ENCODE measurements at regions not wholly inside any gene's neighbourhood (a gene's known extent, or its start where the extent isn't known, plus 50 kb on each side); places are given as distances from the start of the nearest gene placed in this dataset.

GRCh38 chr5:82924226-82925060 lies 152.8 kb downstream of the TMEM167A start:
- DNase-seq (ENCODE audit: insufficient read length, low spot score) (no peak), FAIRE-seq (no peak)
- no peak for TF ChIP-seq CTCF (IDR thresholded peaks at IDR 0.05; ENCODE audit: insufficient read depth, missing control alignments)

GRCh38 chr5:82922086-82922734 lies 155.0 kb downstream of the TMEM167A start:
- FAIRE-seq: no peak
- DNase-seq (ENCODE audit: insufficient read length, low spot score): no peak
- no peak for TF ChIP-seq CTCF (IDR thresholded peaks at IDR 0.05; ENCODE audit: insufficient read depth, missing control alignments)

GRCh38 chr5:82918311-82919031 lies 158.7 kb downstream of the TMEM167A start:
- no peak for FAIRE-seq
- DNase-seq (ENCODE audit: insufficient read length, low spot score): no peak
- TF ChIP-seq CTCF (IDR thresholded peaks at IDR 0.05; ENCODE audit: insufficient read depth, missing control alignments): no peak

GRCh38 chr5:82917584-82917983 lies 159.6 kb downstream of the TMEM167A start:
- no peak for TF ChIP-seq CTCF (IDR thresholded peaks at IDR 0.05; ENCODE audit: insufficient read depth, missing control alignments)
- FAIRE-seq (no peak), DNase-seq (ENCODE audit: insufficient read length, low spot score) (no peak)

- no peak for DNase-seq (ENCODE audit: insufficient read length, low spot score)
- no peak for TF ChIP-seq CTCF (IDR thresholded peaks at IDR 0.05; ENCODE audit: insufficient read depth, missing control alignments)
- FAIRE-seq: no peak
Observed at GRCh38 chr5:82913971-82914370, 163.2 kb downstream of the TMEM167A start.

GRCh38 chr5:82912462-82912861 lies 164.7 kb downstream of the TMEM167A start:
- FAIRE-seq (no peak), DNase-seq (ENCODE audit: insufficient read length, low spot score) (no peak)
- no peak for TF ChIP-seq CTCF (IDR thresholded peaks at IDR 0.05; ENCODE audit: insufficient read depth, missing control alignments)
